Mucosa of stomach (tissue), 1 donor: ENCODE measurements at regions not wholly inside any gene's neighbourhood (a gene's known extent, or its start where the extent isn't known, plus 50 kb on each side); places are given as distances from the start of the nearest gene placed in this dataset.

Experiments used
- H3K27me3 ChIP-seq: one replicate; pipeline ENCODE4 v1.7.0; 2013; ENCODE audit warnings: mild to moderate bottlenecking, low read length; ENCODE audit not compliant: control insufficient read depth, insufficient read depth
- H3K36me3 ChIP-seq: one replicate; pipeline ENCODE4 v1.7.0; 2013; ENCODE audit warnings: low read length; ENCODE audit not compliant: control insufficient read depth, insufficient read depth
- H3K4me1 ChIP-seq: one replicate; pipeline ENCODE4 v1.7.0; 2013; ENCODE audit warnings: mild to moderate bottlenecking, low read length; ENCODE audit not compliant: control insufficient read depth, insufficient read depth
- H3K4me3 ChIP-seq: one replicate; pipeline ENCODE4 v1.7.0; 2013; ENCODE audit warnings: low read length
- H3K9ac ChIP-seq: one replicate; pipeline ENCODE4 v1.7.0; 2013; ENCODE audit warnings: mild to moderate bottlenecking, low read length, moderate library complexity
- H3K9me3 ChIP-seq: one replicate; pipeline ENCODE4 v1.7.0; 2013; ENCODE audit warnings: mild to moderate bottlenecking, low read length, moderate library complexity; ENCODE audit not compliant: control insufficient read depth
- donor health status: Pancreatic carcinoma.

DNA sequence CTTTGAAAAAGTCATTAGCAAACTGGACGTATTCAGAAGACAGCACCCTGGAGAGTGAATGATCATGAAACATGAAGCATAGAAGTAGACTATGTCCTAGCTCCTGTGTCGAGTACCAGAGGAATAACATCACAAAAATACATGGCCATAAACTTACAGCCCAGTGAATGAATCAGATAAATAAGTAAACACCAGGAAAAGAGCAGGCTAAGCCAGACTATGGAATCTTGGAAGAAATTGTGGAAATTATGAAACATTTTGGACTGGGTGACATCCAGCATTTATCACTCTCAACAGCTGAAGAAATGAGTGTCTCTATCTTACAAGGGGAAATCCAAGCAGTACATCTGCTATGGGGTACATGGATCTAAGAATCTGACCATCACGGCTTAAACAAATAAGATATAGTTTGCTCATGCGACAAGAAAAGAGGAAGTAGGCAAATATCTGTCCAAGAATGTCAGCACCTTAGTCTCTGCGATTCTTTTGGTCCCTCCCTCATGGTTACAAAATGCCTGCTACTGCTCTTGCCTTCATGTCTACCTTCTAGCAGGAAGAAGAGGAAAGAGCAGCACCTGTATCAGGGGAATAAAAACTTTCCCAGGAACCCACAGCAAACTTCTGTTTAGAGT lies 481.5 kb downstream of the BCOR start:
- Histone ChIP-seq H3K4me3 (no peak overlapping the region), H3K27me3 (no peaks in the 10 kb centered on the region), H3K9me3 (no peaks in the 10 kb centered on the region), H3K9ac (no peak overlapping the region), H3K36me3 (no peaks in the 10 kb centered on the region), H3K4me1 (peaks cover 11% of the 10 kb centered on the region)

DNA sequence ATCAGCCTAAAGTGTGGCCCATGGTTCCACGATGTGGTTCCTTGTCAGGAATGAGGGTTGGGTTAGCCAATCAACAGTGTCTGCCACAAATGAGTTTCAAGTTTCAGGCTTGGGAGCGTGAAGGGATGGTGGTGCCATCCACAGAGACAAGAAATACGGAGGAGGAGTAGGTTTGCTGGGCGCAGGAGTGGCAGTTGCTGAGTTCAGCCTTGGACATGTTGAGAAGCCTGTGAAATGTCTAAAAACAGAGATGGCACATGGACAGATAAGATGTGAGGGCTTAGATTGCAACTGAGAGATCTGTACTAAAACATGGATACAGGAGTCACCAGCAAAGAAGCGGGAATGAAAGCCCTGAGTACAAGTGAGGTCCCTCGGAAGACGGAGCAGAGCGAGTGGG lies 481.0 kb downstream of the BCOR start:
- H3K9me3 ChIP-seq: no peaks in the 10 kb centered on the region

GRCh38 chrX:39618178-39618577 lies 479.6 kb downstream of the BCOR start:
- Histone ChIP-seq H3K4me1 (peaks cover 11% of the 10 kb centered on the region), H3K4me3 (no peak overlapping the region), H3K9ac (no peak overlapping the region), H3K36me3 (no peaks in the 10 kb centered on the region), H3K9me3 (no peaks in the 10 kb centered on the region), H3K27me3 (no peaks in the 10 kb centered on the region)

More for the DNA sequence above, 481.0 kb downstream of the BCOR start:
- H3K4me1 ChIP-seq: peaks cover 11% of the 10 kb centered on the region
- no peaks in the 10 kb centered on the region for H3K36me3 ChIP-seq
- H3K4me3 ChIP-seq: no peak overlapping the region
- no peak overlapping the region for H3K9ac ChIP-seq
- no peaks in the 10 kb centered on the region for H3K27me3 ChIP-seq

DNA sequence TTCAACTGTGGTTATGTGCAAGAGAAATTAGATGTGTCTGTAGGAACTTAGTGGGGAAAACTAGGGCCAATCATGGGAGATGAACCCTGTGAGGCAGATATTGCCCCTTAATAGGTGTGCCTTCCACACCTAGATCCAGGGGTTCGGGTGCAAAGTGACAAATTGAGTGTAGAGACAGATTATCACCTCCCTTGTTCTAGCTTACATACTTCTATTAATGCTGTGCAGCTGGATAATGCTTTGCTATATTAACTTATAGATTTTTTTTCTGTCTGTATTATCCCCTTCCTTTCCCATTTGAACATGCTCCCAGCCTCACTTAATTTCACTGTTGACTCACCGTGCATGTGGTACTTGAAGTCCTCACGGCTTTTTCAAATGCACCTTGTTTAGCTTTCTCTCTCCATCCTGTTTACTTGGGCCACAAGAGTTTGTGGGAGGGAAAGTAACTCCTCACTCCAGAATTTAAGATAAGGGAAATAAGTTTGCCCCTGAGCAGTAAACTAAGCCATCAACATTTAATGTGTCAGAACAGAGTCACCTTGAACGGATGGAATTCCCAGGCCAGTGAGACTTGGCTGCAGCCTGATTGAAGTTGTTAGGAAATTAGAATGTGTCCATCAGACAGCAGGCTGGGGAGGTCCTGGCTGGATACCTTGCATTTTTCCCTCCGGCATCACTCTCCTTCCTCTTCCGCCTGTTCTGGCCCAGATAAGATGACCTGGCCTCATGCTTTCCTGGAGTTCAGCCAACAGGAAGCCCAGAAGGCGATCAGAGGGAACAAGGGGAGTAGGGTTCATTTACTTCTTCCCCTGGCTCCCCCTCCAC lies 478.4 kb downstream of the BCOR start:
- no peak overlapping the region for H3K4me3 ChIP-seq
- H3K4me1 ChIP-seq: peaks cover 6% of the 10 kb centered on the region
- no peaks in the 10 kb centered on the region for H3K36me3 ChIP-seq
- H3K9ac ChIP-seq: no peak overlapping the region
- no peaks in the 10 kb centered on the region for H3K27me3 ChIP-seq
- H3K9me3 ChIP-seq: no peaks in the 10 kb centered on the region

DNA sequence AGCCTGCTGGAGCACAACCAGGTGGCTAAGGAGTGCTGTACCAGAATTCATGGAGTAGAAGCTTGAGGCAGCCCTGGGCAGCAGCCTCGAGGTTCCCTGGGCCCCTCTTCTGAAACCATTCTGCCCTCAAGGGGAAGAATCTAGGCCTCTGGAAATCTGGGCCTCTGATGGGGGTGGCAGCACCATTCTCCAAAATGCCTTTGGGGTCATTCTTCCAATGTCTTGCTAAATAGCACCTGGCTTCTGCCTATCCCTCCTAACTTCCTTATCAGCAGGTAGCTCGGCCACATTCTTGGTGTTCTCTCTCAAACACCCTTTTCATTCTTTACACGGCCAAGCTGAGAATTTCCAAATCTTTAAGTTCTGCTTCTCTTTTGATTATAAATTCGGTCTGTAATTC lies 473.6 kb downstream of the BCOR start:
- Histone ChIP-seq H3K9ac (no peak overlapping the region), H3K36me3 (no peaks in the 10 kb centered on the region), H3K9me3 (no peaks in the 10 kb centered on the region), H3K4me1 (no peaks in the 10 kb centered on the region), H3K4me3 (no peak overlapping the region), H3K27me3 (no peaks in the 10 kb centered on the region)

DNA sequence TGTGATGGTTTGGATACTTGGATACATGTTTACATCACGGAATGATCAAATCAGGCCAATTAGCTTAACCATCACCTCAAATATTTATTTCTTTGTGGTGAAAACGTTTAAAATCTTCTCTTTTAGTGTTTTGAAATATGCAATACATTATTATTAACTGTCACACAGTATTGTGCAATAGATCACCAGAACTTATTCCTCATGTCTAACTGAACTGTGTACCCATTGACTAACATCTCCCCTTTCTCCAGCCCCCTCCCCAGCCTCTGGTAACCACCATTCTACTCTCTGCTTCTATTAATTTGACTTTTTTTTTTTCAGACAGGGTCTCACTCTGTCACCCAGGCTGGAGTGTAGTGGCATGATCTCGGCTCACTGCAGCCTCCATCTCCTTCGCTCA lies 471.9 kb downstream of the BCOR start:
- no peaks in the 10 kb centered on the region for H3K4me1 ChIP-seq
- H3K9ac ChIP-seq: no peak overlapping the region
- no peaks in the 10 kb centered on the region for H3K27me3 ChIP-seq
- H3K36me3 ChIP-seq: no peaks in the 10 kb centered on the region
- no peak overlapping the region for H3K4me3 ChIP-seq
- no peaks in the 10 kb centered on the region for H3K9me3 ChIP-seq

- H3K4me1 ChIP-seq: no peaks in the 10 kb centered on the region
- no peaks in the 10 kb centered on the region for H3K9me3 ChIP-seq
- no peaks in the 10 kb centered on the region for H3K27me3 ChIP-seq
- H3K4me3 ChIP-seq: no peak overlapping the region
- H3K36me3 ChIP-seq: no peaks in the 10 kb centered on the region
- H3K9ac ChIP-seq: no peak overlapping the region
Measured at GRCh38 chrX:39626749-39627148, 471.0 kb downstream of the BCOR start.

DNA sequence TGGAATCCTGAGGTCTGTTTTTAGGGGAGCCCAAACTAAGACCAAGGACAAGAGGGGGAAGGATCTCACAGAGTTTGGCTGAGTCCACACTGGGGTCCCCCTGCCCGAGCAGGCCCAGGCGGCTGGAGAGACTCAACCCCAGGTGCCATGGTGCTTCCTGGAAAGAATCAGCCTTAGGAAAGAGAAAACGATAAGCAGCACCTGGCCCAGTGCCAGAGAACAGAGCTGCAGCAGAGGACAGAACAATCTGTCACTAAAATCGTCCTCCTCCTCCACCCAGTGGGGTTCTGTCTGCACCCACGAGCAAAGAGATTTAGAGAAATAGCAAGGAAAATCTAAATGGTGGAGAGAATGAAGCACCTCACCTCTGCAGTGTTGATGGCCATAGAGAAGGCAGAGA lies 470.5 kb downstream of the BCOR start:
- H3K27me3 ChIP-seq: no peaks in the 10 kb centered on the region

GRCh38 chrX:39629001-39629400 lies 468.8 kb downstream of the BCOR start:
- no peaks in the 10 kb centered on the region for H3K36me3 ChIP-seq
- H3K4me3 ChIP-seq: no peak overlapping the region
- H3K9me3 ChIP-seq: no peaks in the 10 kb centered on the region
- H3K27me3 ChIP-seq: no peaks in the 10 kb centered on the region
- H3K4me1 ChIP-seq: no peaks in the 10 kb centered on the region
- H3K9ac ChIP-seq: no peak overlapping the region

More for the DNA sequence above, 470.5 kb downstream of the BCOR start:
- no peak overlapping the region for H3K4me3 ChIP-seq
- H3K9me3 ChIP-seq: no peaks in the 10 kb centered on the region
- no peaks in the 10 kb centered on the region for H3K36me3 ChIP-seq
- H3K9ac ChIP-seq: no peak overlapping the region
- H3K4me1 ChIP-seq: no peaks in the 10 kb centered on the region

GRCh38 chrX:39630344-39630743 lies 467.4 kb downstream of the BCOR start:
- no peaks in the 10 kb centered on the region for H3K4me1 ChIP-seq
- H3K9me3 ChIP-seq: no peaks in the 10 kb centered on the region
- no peak overlapping the region for H3K9ac ChIP-seq
- no peaks in the 10 kb centered on the region for H3K36me3 ChIP-seq
- H3K27me3 ChIP-seq: no peaks in the 10 kb centered on the region
- no peak overlapping the region for H3K4me3 ChIP-seq

DNA sequence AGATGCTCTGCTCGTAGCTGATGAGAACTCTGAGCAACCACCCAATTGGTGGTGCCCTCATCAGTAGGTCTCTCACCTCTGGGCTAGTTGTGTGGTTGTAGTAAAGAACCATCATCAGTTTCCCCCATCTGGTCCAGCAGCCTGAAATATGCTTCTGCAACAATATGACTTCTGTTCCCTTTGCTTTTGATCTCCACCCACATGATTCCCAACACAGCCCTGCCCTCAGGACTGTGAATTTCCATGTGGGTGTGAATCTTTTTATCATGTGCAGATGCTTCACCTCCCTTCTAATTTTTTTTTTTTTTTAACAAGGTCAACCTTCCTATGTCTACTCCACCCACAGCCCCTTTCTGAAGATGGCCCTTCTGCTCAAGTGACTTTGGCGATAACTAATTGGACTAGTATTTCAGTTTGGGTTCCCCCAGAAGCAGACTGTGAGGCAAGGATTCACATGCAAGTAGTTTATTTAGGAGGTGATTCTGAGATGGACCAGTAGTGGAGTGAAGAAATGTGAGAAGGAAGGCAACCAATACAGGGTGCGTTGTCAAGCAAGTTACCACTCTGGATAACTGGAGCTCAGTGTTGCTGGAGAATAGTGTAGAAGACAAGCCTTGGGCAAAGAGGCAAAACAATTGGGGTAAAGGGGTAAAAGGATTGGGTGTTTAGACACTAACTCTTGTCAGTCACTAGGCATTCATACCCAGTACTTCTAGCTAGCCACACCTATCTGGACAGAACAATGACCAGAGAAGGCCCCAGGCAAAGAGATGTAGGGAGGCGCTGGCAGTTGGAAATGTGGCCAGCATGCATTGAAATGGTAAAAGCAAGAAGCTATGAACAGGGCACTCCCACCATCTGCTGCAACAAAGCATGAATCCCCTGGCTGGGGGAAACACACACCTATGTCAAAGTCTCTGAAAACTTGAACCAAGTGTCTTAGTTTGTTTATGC lies 466.2 kb downstream of the BCOR start:
- Histone ChIP-seq H3K9ac (no peak overlapping the region), H3K4me1 (no peaks in the 10 kb centered on the region), H3K9me3 (no peaks in the 10 kb centered on the region), H3K36me3 (no peaks in the 10 kb centered on the region), H3K4me3 (no peak overlapping the region), H3K27me3 (no peaks in the 10 kb centered on the region)

GRCh38 chrX:39633293-39633692 lies 464.5 kb downstream of the BCOR start:
- no peak overlapping the region for H3K9ac ChIP-seq
- no peaks in the 10 kb centered on the region for H3K9me3 ChIP-seq
- no peaks in the 10 kb centered on the region for H3K4me1 ChIP-seq
- H3K27me3 ChIP-seq: no peaks in the 10 kb centered on the region
- H3K36me3 ChIP-seq: no peaks in the 10 kb centered on the region
- no peak overlapping the region for H3K4me3 ChIP-seq
